GM20000 (cell line): ENCODE measurements at regions not wholly inside any gene's neighbourhood (a gene's known extent, or its start where the extent isn't known, plus 50 kb on each side); places are given as distances from the start of the nearest gene placed in this dataset.

Experiments
- DNase-seq: peaks from one replicate; pipeline ENCODE4 v3.0.0; 2012; ENCODE audit warnings: low spot score
- CTCF ChIP-seq: IDR thresholded peaks from 2 replicates; pipeline ENCODE4 v1.5.1; 2012; ENCODE audit warnings: mild to moderate bottlenecking, control low read depth; ENCODE audit errors: extremely low read depth, missing control alignments

DNA sequence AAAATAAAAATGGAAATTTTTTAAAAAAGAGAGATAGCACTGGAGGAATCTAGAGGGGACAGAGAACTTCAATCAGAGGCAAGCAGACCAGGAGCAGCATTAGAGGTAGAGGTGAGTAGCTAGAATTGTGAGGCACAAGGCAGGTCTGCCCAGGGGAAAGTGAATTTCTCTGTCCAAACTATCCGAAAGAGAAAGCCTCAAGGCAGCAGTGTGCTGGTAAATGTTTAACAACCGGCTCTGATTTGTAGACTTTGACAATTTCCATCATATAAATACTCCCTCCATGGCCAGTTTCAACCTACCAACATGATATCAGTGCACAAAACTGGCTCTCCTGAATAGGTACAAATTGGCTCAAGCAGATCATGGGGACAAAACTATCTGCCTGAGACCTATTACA is 160.6 kb upstream of the EGLN3 start:
- TF ChIP-seq CTCF: no peak
- DNase-seq: no peak

GRCh38 chr14:34110531-34110930 is 159.7 kb upstream of the EGLN3 start:
- TF ChIP-seq CTCF: no peak
- no peak for DNase-seq

- no peak for DNase-seq
- TF ChIP-seq CTCF: no peak
Measured at GRCh38 chr14:34107441-34107840, 156.6 kb upstream of the EGLN3 start.

DNA sequence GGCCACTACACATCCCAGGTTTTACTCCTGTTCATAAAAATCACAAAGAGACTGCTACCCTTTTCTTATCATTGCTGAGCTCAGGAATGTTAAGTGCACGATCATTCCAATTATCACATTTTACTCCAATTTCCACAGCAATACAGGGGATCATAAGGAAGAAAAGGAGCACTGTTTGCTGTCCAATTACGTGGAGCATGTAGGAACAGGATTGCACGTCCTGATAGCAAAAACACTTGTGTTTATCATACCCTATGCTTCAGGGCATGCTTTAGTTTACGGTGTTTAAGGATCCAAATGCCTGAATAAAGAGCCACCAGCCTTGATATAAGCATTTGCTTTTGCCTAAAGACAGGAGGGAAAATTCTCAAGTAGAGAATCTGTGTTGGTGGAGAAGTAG is 155.4 kb upstream of the EGLN3 start:
- DNase-seq: no peak
- no peak for TF ChIP-seq CTCF

- DNase-seq: no peak
- no peak for TF ChIP-seq CTCF
Measured at GRCh38 chr14:34104489-34105397, 153.9 kb upstream of the EGLN3 start.

GRCh38 chr14:34103176-34103575 is 152.3 kb upstream of the EGLN3 start:
- no peak for DNase-seq
- no peak for TF ChIP-seq CTCF

GRCh38 chr14:34099635-34100034 is 148.8 kb upstream of the EGLN3 start:
- no peak for TF ChIP-seq CTCF
- DNase-seq: no peak
